Astrocyte of the cerebellum (primary cell): ENCODE measurements at regions not wholly inside any gene's neighbourhood (a gene's known extent, or its start where the extent isn't known, plus 50 kb on each side); places are given as distances from the start of the nearest gene placed in this dataset.
A peak's percentile ranks its signal among the peaks of the same experiment; 100 is the strongest.

ENCODE experiments used
- DNase-seq: peaks from one replicate; pipeline ENCODE4 v3.0.0-alpha.2; 2011; ENCODE audit warnings: low read depth
- H3K4me3 ChIP-seq: 2 replicates; pipeline ENCODE4 v1.5.1; 2011; ENCODE audit warnings: mild to moderate bottlenecking, low read depth, low read length, moderate library complexity
- in situ Hi-C: cut with HindIII; loops from 2 replicates; pipeline ENCODE4 v1.10.0; 2017; ENCODE audit warnings: low sequenced_read_pairs
- TF ChIP-seq, protein P1 (sequence below): IDR thresholded peaks from 2 replicates; pipeline ENCODE4 v1.5.1; 2012; ENCODE audit warnings: low read length, low read depth, moderate library complexity, mild to moderate bottlenecking; ENCODE audit errors: missing control alignments

GRCh38 chr14:41016213-41016612 lies 590.5 kb upstream of the LRFN5 start:
- in situ Hi-C loops = no loop called here
- H3K4me3 ChIP-seq = no peak overlapping the region
- TF ChIP-seq, protein P1, sequence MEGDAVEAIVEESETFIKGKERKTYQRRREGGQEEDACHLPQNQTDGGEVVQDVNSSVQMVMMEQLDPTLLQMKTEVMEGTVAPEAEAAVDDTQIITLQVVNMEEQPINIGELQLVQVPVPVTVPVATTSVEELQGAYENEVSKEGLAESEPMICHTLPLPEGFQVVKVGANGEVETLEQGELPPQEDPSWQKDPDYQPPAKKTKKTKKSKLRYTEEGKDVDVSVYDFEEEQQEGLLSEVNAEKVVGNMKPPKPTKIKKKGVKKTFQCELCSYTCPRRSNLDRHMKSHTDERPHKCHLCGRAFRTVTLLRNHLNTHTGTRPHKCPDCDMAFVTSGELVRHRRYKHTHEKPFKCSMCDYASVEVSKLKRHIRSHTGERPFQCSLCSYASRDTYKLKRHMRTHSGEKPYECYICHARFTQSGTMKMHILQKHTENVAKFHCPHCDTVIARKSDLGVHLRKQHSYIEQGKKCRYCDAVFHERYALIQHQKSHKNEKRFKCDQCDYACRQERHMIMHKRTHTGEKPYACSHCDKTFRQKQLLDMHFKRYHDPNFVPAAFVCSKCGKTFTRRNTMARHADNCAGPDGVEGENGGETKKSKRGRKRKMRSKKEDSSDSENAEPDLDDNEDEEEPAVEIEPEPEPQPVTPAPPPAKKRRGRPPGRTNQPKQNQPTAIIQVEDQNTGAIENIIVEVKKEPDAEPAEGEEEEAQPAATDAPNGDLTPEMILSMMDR = no peak
- no peak for DNase-seq

DNA sequence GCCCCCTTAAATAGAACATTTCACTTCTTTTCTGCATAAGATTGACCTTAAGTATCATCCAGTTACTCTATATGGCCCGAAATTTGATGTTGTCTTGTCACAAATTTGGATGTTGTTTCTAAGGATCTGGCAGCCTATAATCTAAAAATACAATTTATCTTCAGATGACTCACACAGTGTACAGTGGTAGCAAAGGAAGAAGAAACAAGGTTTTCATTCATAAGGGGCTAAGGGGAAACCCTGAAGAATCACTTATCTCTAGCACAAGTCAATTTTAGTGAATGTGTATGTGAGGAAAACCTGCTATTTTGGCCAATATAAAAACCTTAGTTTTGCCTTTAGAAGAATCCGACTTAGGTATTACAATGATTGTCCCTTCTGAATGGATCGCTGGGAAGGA lies 606.3 kb upstream of the LRFN5 start:
- in situ Hi-C loops = no loop called here

GRCh38 chr14:40989260-40989659 lies 617.4 kb upstream of the LRFN5 start:
- H3K4me3 ChIP-seq = no peak overlapping the region
- TF ChIP-seq, protein P1 = no peak
- in situ Hi-C loops = no loop called here
- DNase-seq = no peak

More for the DNA sequence above, 606.3 kb upstream of the LRFN5 start:
- DNase-seq = no peak
- no peak overlapping the region for H3K4me3 ChIP-seq
- TF ChIP-seq, protein P1 = no peak

- TF ChIP-seq, protein P1 = no peak
- in situ Hi-C loops = no loop called here
- no peak overlapping the region for H3K4me3 ChIP-seq
- no peak for DNase-seq
Observed at GRCh38 chr14:40987481-40987880, 619.2 kb upstream of the LRFN5 start.

GRCh38 chr14:40986655-40987054 lies 620.0 kb upstream of the LRFN5 start:
- in situ Hi-C loops = no loop called here
- DNase-seq = no peak
- no peak overlapping the region for H3K4me3 ChIP-seq
- TF ChIP-seq, protein P1 = no peak

DNA sequence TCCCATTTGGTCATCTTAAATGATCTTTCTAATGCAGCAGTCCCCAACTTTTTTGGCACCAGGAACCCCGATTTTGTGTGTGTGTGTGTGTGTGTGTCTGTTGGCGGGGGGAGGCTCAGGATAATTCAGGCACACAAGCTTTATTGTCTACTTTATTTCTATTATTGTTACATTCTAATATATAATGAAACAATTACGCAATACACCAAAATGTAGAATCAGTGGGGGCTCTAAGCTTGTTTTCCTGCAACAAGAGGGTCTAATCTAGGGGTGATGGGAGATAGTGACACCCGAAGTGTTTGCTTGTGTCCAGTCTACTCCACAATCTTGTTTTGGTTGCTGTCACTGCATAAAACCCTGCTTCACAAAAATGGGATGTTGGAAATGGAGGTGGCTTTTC lies 621.1 kb upstream of the LRFN5 start:
- no peak overlapping the region for H3K4me3 ChIP-seq
- in situ Hi-C loops = no loop called here
- TF ChIP-seq, protein P1 = no peak
- no peak for DNase-seq

DNA sequence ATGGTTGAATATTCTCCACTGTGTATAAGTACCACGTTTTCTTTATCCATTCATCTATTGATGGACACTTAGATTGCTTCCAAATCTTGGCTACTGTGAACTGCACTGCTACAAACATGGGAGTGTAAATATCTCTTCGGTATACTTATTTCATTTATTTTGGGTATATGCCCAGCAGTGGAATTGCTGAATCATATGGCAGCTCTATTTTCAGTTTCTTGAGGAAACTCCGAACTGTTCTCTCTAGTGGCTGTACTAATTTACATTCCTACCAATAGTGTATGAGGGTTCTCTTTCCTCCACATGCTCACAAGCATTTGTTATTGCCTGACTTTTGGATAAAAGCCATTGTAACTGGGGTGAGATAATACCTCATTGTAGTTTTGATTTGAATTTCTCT lies 623.1 kb upstream of the LRFN5 start:
- H3K4me3 ChIP-seq = no peak overlapping the region
- in situ Hi-C loops = no loop called here

More for the DNA sequence above, 623.1 kb upstream of the LRFN5 start:
- TF ChIP-seq, protein P1 = no peak
- peak; percentile 2 for DNase-seq
